H1 (cell line): ENCODE measurements at regions not wholly inside any gene's neighbourhood (a gene's known extent, or its start where the extent isn't known, plus 50 kb on each side); places are given as distances from the start of the nearest gene placed in this dataset.

Source experiments
- CTCF ChIA-PET: fragments of 300-600 bp; sonication (Branson Sonifier 250); formaldehyde crosslinking; loops from one replicate; lab custom pipeline; 2021; ENCODE audit not compliant: partially characterized antibody; lab: Charles Lee
- POLR2A ChIA-PET: fragments of 300-600 bp; sonication (Branson Sonifier 250); formaldehyde crosslinking; loops from one replicate; lab custom pipeline; 2021; ENCODE audit warnings: inconsistent platforms; ENCODE audit not compliant: partially characterized antibody; lab: Charles Lee
- DNase-seq, 2 experiments: peaks; one replicate each; pipeline versions ENCODE4 v3.0.0 to v3.0.0-alpha.2; 2010 to 2022; ENCODE audit warnings: low spot score in 2 of 2, low read depth in 1 of 2, mixed read lengths in 1 of 2
- FAIRE-seq: peaks from 2 replicates; lab custom pipeline; 2011; peaks lifted over from hg19 to GRCh38; lab: Jason Lieb, UNC
- H2AFZ ChIP-seq: 2 replicates; pipeline ENCODE4 v1.8.1; 2012; ENCODE audit warnings: low read length, inconsistent platforms
- H2AK5ac ChIP-seq: 2 replicates; pipeline ENCODE4 v1.6.1; 2013; ENCODE audit warnings: low read depth, low read length
- H2BK120ac ChIP-seq: replicated peaks from 2 replicates; pipeline ENCODE3; 2013; ENCODE audit warnings: low read depth, low read length, inconsistent platforms
- H2BK12ac ChIP-seq: 2 replicates; pipeline ENCODE4 v1.6.1; 2013; ENCODE audit warnings: low read depth, low read length
- H2BK15ac ChIP-seq: 2 replicates; pipeline ENCODE4 v1.6.1; 2013; ENCODE audit warnings: low read length
- H2BK20ac ChIP-seq: 2 replicates; pipeline ENCODE4 v1.6.1; 2013; ENCODE audit warnings: low read length
- H2BK5ac ChIP-seq: 2 replicates; pipeline ENCODE4 v1.6.1; 2013; ENCODE audit warnings: low read depth, low read length
- H3K14ac ChIP-seq: 2 replicates; pipeline ENCODE4 v1.6.1; 2013; ENCODE audit warnings: inconsistent platforms; ENCODE audit not compliant: insufficient read length
- H3K18ac ChIP-seq: 2 replicates; pipeline ENCODE4 v1.6.1; 2013; ENCODE audit warnings: low read length; ENCODE audit errors: extremely low read depth
- H3K23ac ChIP-seq: 2 replicates; pipeline ENCODE4 v1.6.1; 2013; ENCODE audit warnings: inconsistent platforms; ENCODE audit not compliant: insufficient read length
- H3K23me2 ChIP-seq: 2 replicates; pipeline ENCODE4 v1.6.1; 2013; ENCODE audit warnings: low read depth, low read length
- H3K27ac ChIP-seq: 2 replicates; pipeline ENCODE4 v1.6.1; 2011; ENCODE audit warnings: low read depth, low read length, inconsistent platforms
- H3K27me3 ChIP-seq, 4 experiments: replicated peaks in 1 of 4; 1 replicate in 1 of 4; 2 replicates in 3 of 4; pipeline versions ENCODE4 v1.6.1 to v1.8.1; 2011 to 2013; ENCODE audit warnings: low read length in 3 of 4, mild to moderate bottlenecking in 3 of 4, inconsistent platforms in 2 of 4, mixed read lengths in 2 of 4, moderate library complexity in 1 of 4; ENCODE audit not compliant: control insufficient read depth in 3 of 4, insufficient read depth in 3 of 4; ENCODE audit errors: extremely low read depth in 1 of 4
- H3K36me3 ChIP-seq, 4 experiments: 2 replicates each; pipeline versions ENCODE4 v1.6.1 to v1.8.1; 2011 to 2013; ENCODE audit warnings: mild to moderate bottlenecking in 4 of 4, low read length in 3 of 4, moderate library complexity in 2 of 4, control low read depth in 1 of 4, inconsistent platforms in 1 of 4; ENCODE audit not compliant: insufficient read depth in 4 of 4, control insufficient read depth in 2 of 4
- H3K4ac ChIP-seq: replicated peaks from 2 replicates; pipeline ENCODE3; 2013; ENCODE audit warnings: low read length, low read depth, mixed read lengths, inconsistent platforms; ENCODE audit not compliant: insufficient read length
- H3K4me1 ChIP-seq, 4 experiments: replicated peaks in 1 of 4; 1 replicate in 1 of 4; 2 replicates in 3 of 4; pipeline versions ENCODE4 v1.6.1 to v1.8.1; 2011 to 2013; ENCODE audit warnings: low read length in 3 of 4, inconsistent platforms in 2 of 4, mixed read lengths in 1 of 4; ENCODE audit not compliant: insufficient read depth in 4 of 4, control insufficient read depth in 3 of 4
- H3K4me2 ChIP-seq, 2 experiments: 2 replicates each; pipeline versions ENCODE4 v1.6.1 to v1.8.1; 2011 to 2013; ENCODE audit warnings: low read depth in 2 of 2, low read length in 2 of 2, control low read depth in 1 of 2, inconsistent platforms in 1 of 2, mild to moderate bottlenecking in 1 of 2; ENCODE audit not compliant: insufficient read depth in 1 of 2
- H3K4me3 ChIP-seq, 4 experiments: fragments of 200-600, 300-600 bp in 1 of 4; sonication (generic), shearing (Covaris generic), sonication (Bioruptor Twin) in 1 of 4; 2 replicates each; pipeline versions ENCODE4 v1.5.1 to v1.8.1; 2011 to 2016; ENCODE audit warnings: low read length in 4 of 4, low read depth in 3 of 4, control low read depth in 2 of 4, inconsistent platforms in 2 of 4, mild to moderate bottlenecking in 2 of 4, mixed read lengths in 1 of 4, moderate library complexity in 1 of 4; ENCODE audit not compliant: insufficient read depth in 2 of 4; ENCODE audit errors: extremely low read depth in 1 of 4
- H3K56ac ChIP-seq: replicated peaks from 2 replicates; pipeline ENCODE3; 2013; ENCODE audit warnings: low read depth, mild to moderate bottlenecking, mixed read lengths, low read length, inconsistent platforms; ENCODE audit not compliant: insufficient read length
- H3K79me1 ChIP-seq: 2 replicates; pipeline ENCODE4 v1.6.1; 2013; ENCODE audit warnings: low read depth, low read length, control low read depth
- H3K79me2 ChIP-seq, 2 experiments: 2 replicates each; pipeline versions ENCODE4 v1.6.1 to v1.8.1; 2012 to 2013; ENCODE audit warnings: low read length in 2 of 2, mild to moderate bottlenecking in 2 of 2, inconsistent platforms in 1 of 2; ENCODE audit not compliant: insufficient read depth in 2 of 2, control insufficient read depth in 1 of 2
- H3K9ac ChIP-seq, 4 experiments: replicated peaks in 1 of 4; 1 replicate in 1 of 4; 2 replicates in 3 of 4; pipeline versions ENCODE4 v1.6.1 to v1.8.1; 2011 to 2013; ENCODE audit warnings: low read depth in 3 of 4, low read length in 3 of 4, control low read depth in 2 of 4, mild to moderate bottlenecking in 2 of 4, moderate library complexity in 2 of 4, inconsistent platforms in 1 of 4; ENCODE audit errors: extremely low read depth in 1 of 4
- H3K9me3 ChIP-seq, 2 experiments: 2 replicates each; pipeline versions ENCODE4 v1.6.1 to v1.8.1; 2012 to 2013; ENCODE audit warnings: mild to moderate bottlenecking in 2 of 2, moderate library complexity in 2 of 2, control low read depth in 1 of 2, inconsistent platforms in 1 of 2, low read depth in 1 of 2, low read length in 1 of 2, mixed read lengths in 1 of 2; ENCODE audit not compliant: insufficient read depth in 2 of 2
- H4K20me1 ChIP-seq, 2 experiments: replicated peaks in 1 of 2; 2 replicates each; pipeline versions ENCODE3 to v1.8.1; 2011 to 2013; ENCODE audit warnings: inconsistent platforms in 2 of 2, low read length in 2 of 2, mild to moderate bottlenecking in 1 of 2; ENCODE audit not compliant: insufficient read depth in 2 of 2, control insufficient read depth in 1 of 2
- H4K5ac ChIP-seq: 2 replicates; pipeline ENCODE4 v1.6.1; 2013; ENCODE audit warnings: low read length, low read depth, mixed read lengths, inconsistent platforms; ENCODE audit not compliant: insufficient read length
- H4K8ac ChIP-seq: 2 replicates; pipeline ENCODE4 v1.8.0; 2013; ENCODE audit warnings: mild to moderate bottlenecking, moderate library complexity, low read length, inconsistent platforms; ENCODE audit not compliant: insufficient read depth; ENCODE audit errors: extremely low read depth
- H4K91ac ChIP-seq: replicated peaks from 2 replicates; pipeline ENCODE3; 2013; ENCODE audit warnings: low read length, mixed read lengths, inconsistent platforms; ENCODE audit not compliant: insufficient read length
- BCL11A ChIP-seq, 2 experiments: IDR thresholded peaks; one replicate each; pipeline ENCODE4 v1.6.1; 2011; ENCODE audit warnings: low read depth in 2 of 2, low read length in 2 of 2, mild to moderate bottlenecking in 2 of 2
- CBX5 ChIP-seq: fragments of 300-800, 300-1000 bp; sonication (generic); IDR thresholded peaks from 2 replicates; pipeline ENCODE4 v1.7.1; 2016; ENCODE audit warnings: antibody characterized with exemption, low read length, low read depth
- HDAC2 ChIP-seq, 2 experiments: fragments of 300-600 bp in 1 of 2; sonication (generic) in 1 of 2; IDR thresholded peaks; 2 replicates each; pipeline ENCODE4 v1.6.1; 2011 to 2012; ENCODE audit warnings: low read depth in 2 of 2, low read length in 2 of 2, mild to moderate bottlenecking in 2 of 2, moderate library complexity in 2 of 2, borderline replicate concordance in 1 of 2, inconsistent platforms in 1 of 2
- SIN3A ChIP-seq, 2 experiments: IDR thresholded peaks in 1 of 2; conservative IDR thresholded peaks in 1 of 2; 2 replicates each; pipeline ENCODE4 v1.6.1; 2011 to 2012; ENCODE audit warnings: low read length in 2 of 2, improper control_type of control experiment in 1 of 2, low read depth in 1 of 2, mild to moderate bottlenecking in 1 of 2
- WGBS, 2 experiments: shearing (Covaris generic) in 1 of 2; methylation state at CpG; one replicate each; pipeline versions ENCODE4 v1.1.6 to v1.1.7; 2013 to 2015; ENCODE audit warnings: low lambda C conversion rate in 2 of 2, mixed read lengths in 2 of 2, inconsistent platforms in 1 of 2, low coverage in 1 of 2, missing lambda C conversion rate in 1 of 2; ENCODE audit not compliant: insufficient replicate concordance in 2 of 2, insufficient coverage in 1 of 2, insufficient read length in 1 of 2; ENCODE audit errors: extremely low coverage in 1 of 2, missing lambda C conversion rate in 1 of 2; 5-methylcytosine and 5-hydroxymethylcytosine counted together

DNA sequence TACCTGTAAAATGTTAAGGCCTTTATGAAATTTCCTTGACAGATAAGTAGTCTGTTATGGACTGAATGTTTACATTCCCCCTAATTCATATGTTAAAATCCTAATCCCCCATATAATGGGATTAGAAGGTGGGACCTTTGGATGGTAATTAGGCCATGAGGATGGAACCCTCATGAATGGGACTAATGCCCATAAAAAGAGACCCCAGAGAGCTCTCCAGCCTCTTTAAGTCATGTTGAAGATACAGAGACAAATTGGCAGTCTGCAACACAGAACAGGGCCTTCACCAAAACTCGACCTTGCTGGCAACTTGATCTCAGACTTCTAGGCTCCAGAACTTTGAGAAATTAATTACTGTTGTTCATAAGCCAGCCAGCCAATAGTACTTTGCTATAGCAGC is 1344.5 kb upstream of the PCDH7 start:
- POLR2A ChIA-PET = no interaction called here
- no peak for DNase-seq
- H3K27me3 ChIP-seq = no peaks in the 10 kb centered on the region
- no peaks in the 10 kb centered on the region for H3K36me3 ChIP-seq
- H2BK120ac ChIP-seq = no peak overlapping the region
- H3K4me3 ChIP-seq = 0 out of 8 replicates have a peak overlapping the region, but pooled peaks of 1 of the 4 experiments have one; percentile 5
- H3K4me1 ChIP-seq = peaks cover 0 to 2% (median 0%) of the 10 kb centered on the region in 4 experiments; a peak in 1 of 7 replicates
- TF ChIP-seq BCL11A (IDR thresholded peaks at IDR 0.05; ENCODE audit: low read depth in 2 of 2, low read length in 2 of 2) (peak; percentile 5 to 11), CBX5 (no peak), SIN3A (conservative IDR thresholded peaks at IDR 0.05 in 1 of 2, IDR thresholded peaks at IDR 0.05 in 1 of 2; ENCODE audit: low read depth in 1 of 2, low read length in 2 of 2) (no peak), HDAC2 (IDR thresholded peaks at IDR 0.05; ENCODE audit: borderline replicate concordance in 1 of 2, low read depth in 2 of 2, low read length in 2 of 2) (0 out of 4 replicates have a peak, but pooled peaks of 1 of the 2 experiments have one; percentile 45)
- WGBS, 2 experiments = 50% methylated on average over 1 of the region's 1 CpG; no CpG with 5 or more reads in 1 of the 2 experiments
- H3K4me2 ChIP-seq = no peak overlapping the region; a peak in 1 of 4 replicates
- H3K27ac ChIP-seq = no peak overlapping the region
- H4K5ac ChIP-seq = no peak overlapping the region
- H2BK15ac ChIP-seq = no peak overlapping the region
- no peak overlapping the region for H2BK5ac ChIP-seq
- H3K79me1 ChIP-seq = no peaks in the 10 kb centered on the region
- no peak overlapping the region for H3K9ac ChIP-seq
- H4K91ac ChIP-seq = no peak overlapping the region
- no peak overlapping the region for H3K23ac ChIP-seq
- H3K4ac ChIP-seq = no peak overlapping the region
- FAIRE-seq = no peak
- H3K18ac ChIP-seq = no peak overlapping the region
- H3K79me2 ChIP-seq = no peaks in the 10 kb centered on the region
- H2BK12ac ChIP-seq = no peak overlapping the region
- H2BK20ac ChIP-seq = no peak overlapping the region
- no peaks in the 10 kb centered on the region for H4K20me1 ChIP-seq
- H2AFZ ChIP-seq = no peak overlapping the region
- CTCF ChIA-PET = no interaction called here
- no peak overlapping the region for H4K8ac ChIP-seq
- no peaks in the 10 kb centered on the region for H3K23me2 ChIP-seq
- no peak overlapping the region for H2AK5ac ChIP-seq
- H3K9me3 ChIP-seq = no peaks in the 10 kb centered on the region
- H3K14ac ChIP-seq = no peak overlapping the region
- H3K56ac ChIP-seq = no peak overlapping the region
